WTC11 (cell line): ENCODE measurements at regions not wholly inside any gene's neighbourhood (a gene's known extent, or its start where the extent isn't known, plus 50 kb on each side); places are given as distances from the start of the nearest gene placed in this dataset.

Source experiments
- ATAC-seq: fragments of 200-7000 bp; cut with Tn5 transposase; 2 replicates; pipeline ENCODE4 v1.10.0; 2021; ENCODE audit warnings: mild to moderate bottlenecking, moderate library complexity
- CTCF ChIA-PET: fragments of 300-600 bp; sonication (Branson Sonifier 250); formaldehyde crosslinking; loops from one replicate; lab custom pipeline; 2021; ENCODE audit warnings: antibody characterized with exemption; lab: Charles Lee
- POLR2A ChIA-PET: fragments of 350-600 bp; sonication (Branson Sonifier 250); formaldehyde crosslinking; loops from one replicate; lab custom pipeline; 2021; ENCODE audit warnings: antibody characterized with exemption; lab: Charles Lee
- DNase-seq: peaks from one replicate; pipeline ENCODE4 v3.0.0; 2021; ENCODE audit warnings: low spot score
- H3K27ac Mint-ChIP-seq: 2 replicates; pipeline ENCODE4 v1.8.0; 2021; ENCODE audit warnings: mixed read lengths
- H3K27me3 Mint-ChIP-seq: 2 replicates; pipeline ENCODE4 v1.8.0; 2021; ENCODE audit warnings: low read depth, mild to moderate bottlenecking, moderate library complexity, mixed read lengths
- H3K36me3 Mint-ChIP-seq: 2 replicates; pipeline ENCODE4 v1.8.0; 2021; ENCODE audit warnings: mixed read lengths
- H3K4me1 Mint-ChIP-seq: 2 replicates; pipeline ENCODE4 v1.8.0; 2022; ENCODE audit warnings: mixed read lengths
- H3K4me3 Mint-ChIP-seq: 2 replicates; pipeline ENCODE4 v1.8.0; 2021; ENCODE audit warnings: mild to moderate bottlenecking, moderate library complexity, mixed read lengths
- H3K9me3 Mint-ChIP-seq: 2 replicates; pipeline ENCODE4 v1.8.0; 2021; ENCODE audit warnings: mixed read lengths
- ATF1 ChIP-seq: sonication (generic); formaldehyde crosslinking; IDR thresholded peaks from 2 replicates; pipeline ENCODE4 v1.8.1; 2023; ENCODE audit warnings: mild to moderate bottlenecking, moderate library complexity, missing genetic modification reagents
- CBFB ChIP-seq: sonication (generic); formaldehyde crosslinking; IDR thresholded peaks from 2 replicates; pipeline ENCODE4 v1.8.1; 2022; ENCODE audit warnings: mild to moderate bottlenecking, low read depth, missing genetic modification reagents
- CREB1 ChIP-seq: sonication (generic); formaldehyde crosslinking; IDR thresholded peaks from 2 replicates; pipeline ENCODE4 v1.8.0; 2023; ENCODE audit warnings: mild to moderate bottlenecking, missing genetic modification reagents
- CREM ChIP-seq: sonication (generic); formaldehyde crosslinking; IDR thresholded peaks from 2 replicates; pipeline ENCODE4 v1.8.1; 2022; ENCODE audit warnings: mild to moderate bottlenecking, missing genetic modification reagents, moderate library complexity
- E2F1 ChIP-seq: sonication (generic); formaldehyde crosslinking; IDR thresholded peaks from 2 replicates; pipeline ENCODE4 v1.8.0; 2022; ENCODE audit warnings: mild to moderate bottlenecking, missing genetic modification reagents
- ELF4 ChIP-seq: sonication (generic); formaldehyde crosslinking; IDR thresholded peaks from 2 replicates; pipeline ENCODE4 v1.8.1; 2022; ENCODE audit warnings: low read depth, mild to moderate bottlenecking, moderate library complexity, missing genetic modification reagents
- EMX1 ChIP-seq: fragments of 250-450 bp; sonication (Bioruptor Pico); IDR thresholded peaks from 2 replicates; pipeline ENCODE4 v1.8.0; 2021; ENCODE audit warnings: mild to moderate bottlenecking
- MXD4 ChIP-seq: fragments of 250-450 bp; sonication (Bioruptor Pico); IDR thresholded peaks from 2 replicates; pipeline ENCODE4 v1.8.0; 2021; ENCODE audit warnings: mild to moderate bottlenecking, moderate library complexity, borderline replicate concordance
- NFE2L1 ChIP-seq: sonication (generic); formaldehyde crosslinking; IDR thresholded peaks from 2 replicates; pipeline ENCODE4 v1.8.1; 2023; ENCODE audit warnings: missing genetic modification reagents
- PREB ChIP-seq: sonication (generic); formaldehyde crosslinking; IDR thresholded peaks from 2 replicates; pipeline ENCODE4 v1.8.1; 2022; ENCODE audit warnings: mild to moderate bottlenecking, missing genetic modification reagents, moderate library complexity, borderline replicate concordance
- RORB ChIP-seq: fragments of 250-450 bp; sonication (Bioruptor Pico); IDR thresholded peaks from 2 replicates; pipeline ENCODE4 v1.9.0; 2021; ENCODE audit warnings: mild to moderate bottlenecking
- TP53 ChIP-seq: sonication (generic); formaldehyde crosslinking; IDR thresholded peaks from 2 replicates; pipeline ENCODE4 v1.8.1; 2023; ENCODE audit warnings: mild to moderate bottlenecking, missing genetic modification reagents
- ZBTB21 ChIP-seq: sonication (generic); formaldehyde crosslinking; IDR thresholded peaks from 2 replicates; pipeline ENCODE4 v1.8.1; 2023; ENCODE audit warnings: mild to moderate bottlenecking, missing genetic modification reagents, borderline replicate concordance
- TF ChIP-seq, protein P1 (sequence below): sonication (generic); formaldehyde crosslinking; IDR thresholded peaks from 2 replicates; pipeline ENCODE4 v1.8.0; 2022; ENCODE audit warnings: mild to moderate bottlenecking, missing genetic modification reagents
- TF ChIP-seq, protein P2 (sequence below): sonication (generic); formaldehyde crosslinking; conservative IDR thresholded peaks from 2 replicates; pipeline ENCODE4 v1.8.1; 2022; ENCODE audit warnings: mild to moderate bottlenecking, missing genetic modification reagents
- TF ChIP-seq, protein P3 (sequence below): sonication (generic); formaldehyde crosslinking; IDR thresholded peaks from 2 replicates; pipeline ENCODE4 v1.8.1; 2023; ENCODE audit warnings: mild to moderate bottlenecking, missing genetic modification reagents, moderate library complexity

GRCh38 chr4:96566755-96567154, 726.9 kb downstream of the PDHA2 start (continued):
- no peak for TF ChIP-seq E2F1 (CRISPR knock-in tag)
- no peak for TF ChIP-seq ZBTB21
- TF ChIP-seq CREB1 (CRISPR knock-in tag): no peak
- TF ChIP-seq TP53 (CRISPR knock-in tag): no peak
- TF ChIP-seq NFE2L1: no peak
- TF ChIP-seq RORB (CRISPR knock-in tag): no peak
- no peak for TF ChIP-seq PREB (CRISPR knock-in tag)
- TF ChIP-seq, all 79 proteins: peak for 0

- DNase-seq: no peak
- H3K9me3 Mint-ChIP-seq: peaks cover 11% of the 10 kb centered on the region
- no peaks in the 10 kb centered on the region for H3K4me1 Mint-ChIP-seq
- H3K27me3 Mint-ChIP-seq: no peaks in the 10 kb centered on the region
- H3K4me3 Mint-ChIP-seq: no peak overlapping the region
- TF ChIP-seq NFE2L1: no peak
- TF ChIP-seq ATF1 (CRISPR knock-in tag): no peak
- ChIA-PET CTCF (no interaction called here), POLR2A (no interaction called here)
- H3K36me3 Mint-ChIP-seq: no peaks in the 10 kb centered on the region
- no peak for ATAC-seq
- no peak overlapping the region for H3K27ac Mint-ChIP-seq
Observed at GRCh38 chr4:96585304-96585703, 745.4 kb downstream of the PDHA2 start.

DNA sequence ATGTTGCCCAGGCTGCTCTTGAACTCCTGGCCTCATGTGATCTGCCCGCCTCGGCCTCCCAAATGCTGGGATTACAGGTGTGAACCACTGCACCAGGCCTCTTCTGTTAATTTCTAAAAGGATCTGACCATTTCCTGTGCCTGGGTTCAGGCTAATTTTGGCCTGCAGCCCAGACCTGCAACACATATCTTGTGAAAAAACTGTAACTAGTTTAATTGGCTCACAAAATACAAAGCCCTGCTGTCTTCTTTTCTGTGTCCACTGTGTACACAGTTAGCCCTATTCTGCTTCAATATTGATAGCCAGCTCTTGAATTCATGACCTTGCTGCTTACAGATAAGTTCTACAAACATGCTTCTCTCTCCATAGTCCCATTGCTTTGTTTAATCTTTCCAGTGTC, 753.5 kb downstream of the PDHA2 start:
- H3K9me3 Mint-ChIP-seq: peaks cover 10% of the 10 kb centered on the region
- H3K27me3 Mint-ChIP-seq: no peaks in the 10 kb centered on the region
- ChIA-PET CTCF (no interaction called here), POLR2A (no interaction called here)
- DNase-seq: no peak
- H3K4me3 Mint-ChIP-seq: no peak overlapping the region
- no peak for ATAC-seq
- no peak for TF ChIP-seq CREM (CRISPR knock-in tag)
- peaks cover 9% of the 10 kb centered on the region for H3K4me1 Mint-ChIP-seq
- peak overlapping the region; percentile 81; the same call in 1 of the 2 replicates for H3K27ac Mint-ChIP-seq
- H3K36me3 Mint-ChIP-seq: no peaks in the 10 kb centered on the region

DNA sequence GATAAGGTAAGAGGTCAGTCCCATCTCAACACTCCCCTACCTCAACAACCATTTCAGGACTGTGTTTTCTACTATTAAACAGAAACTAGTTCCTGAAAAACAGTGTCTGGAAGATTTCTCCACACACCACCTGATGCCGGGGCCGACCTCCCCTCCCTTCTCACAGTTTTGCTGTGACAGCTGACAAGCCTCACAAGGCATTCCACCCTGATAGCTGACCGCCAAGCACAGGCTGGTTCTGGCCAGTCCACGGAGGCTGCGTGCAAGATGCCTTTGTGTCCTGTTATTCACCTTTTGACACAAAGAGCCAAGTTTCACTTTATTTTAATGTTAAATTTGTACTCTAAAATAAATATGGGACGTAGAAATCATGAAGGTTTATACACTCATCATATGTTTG, 758.6 kb downstream of the PDHA2 start:
- TF ChIP-seq CBFB (CRISPR knock-in tag) (no peak), ELF4 (CRISPR knock-in tag) (no peak), MXD4 (CRISPR knock-in tag) (no peak)
- TF ChIP-seq, protein P1, sequence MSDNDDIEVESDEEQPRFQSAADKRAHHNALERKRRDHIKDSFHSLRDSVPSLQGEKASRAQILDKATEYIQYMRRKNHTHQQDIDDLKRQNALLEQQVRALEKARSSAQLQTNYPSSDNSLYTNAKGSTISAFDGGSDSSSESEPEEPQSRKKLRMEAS: no peak
- TF ChIP-seq, protein P2, sequence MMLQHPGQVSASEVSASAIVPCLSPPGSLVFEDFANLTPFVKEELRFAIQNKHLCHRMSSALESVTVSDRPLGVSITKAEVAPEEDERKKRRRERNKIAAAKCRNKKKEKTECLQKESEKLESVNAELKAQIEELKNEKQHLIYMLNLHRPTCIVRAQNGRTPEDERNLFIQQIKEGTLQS (CRISPR knock-in tag): no peak
- TF ChIP-seq, all 79 proteins: peak for 0
- POLR2A ChIA-PET: no interaction called here
- CTCF ChIA-PET: no interaction called here
- no peaks in the 10 kb centered on the region for H3K9me3 Mint-ChIP-seq
- ATAC-seq: peak; percentile 55
- no peak overlapping the region for H3K4me3 Mint-ChIP-seq
- no peaks in the 10 kb centered on the region for H3K36me3 Mint-ChIP-seq
- peaks cover 24% of the 10 kb centered on the region for H3K4me1 Mint-ChIP-seq
- H3K27ac Mint-ChIP-seq: no peak overlapping the region
- DNase-seq: peak; percentile 22
- H3K27me3 Mint-ChIP-seq: no peaks in the 10 kb centered on the region

DNA sequence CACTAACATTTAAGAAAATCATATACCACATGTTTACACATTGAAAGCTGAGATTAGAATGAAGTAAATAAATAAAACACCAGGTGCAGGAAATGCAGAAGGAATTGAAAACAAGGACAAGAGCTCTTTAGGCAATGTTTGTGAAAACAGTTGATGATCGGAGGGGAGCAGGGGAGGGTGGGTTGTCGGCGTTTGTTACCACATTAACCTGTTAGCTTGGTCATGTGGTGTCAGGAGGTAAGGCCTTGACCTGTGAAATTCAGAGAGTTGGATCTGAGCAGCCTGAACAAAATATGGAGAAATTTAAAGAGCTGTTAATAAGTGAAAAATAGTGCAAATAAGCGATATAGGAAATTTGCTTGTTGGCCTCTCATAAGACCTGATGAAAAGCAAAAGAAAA, 759.9 kb downstream of the PDHA2 start:
- POLR2A ChIA-PET: no interaction called here
- no peak for TF ChIP-seq EMX1 (CRISPR knock-in tag)
- TF ChIP-seq, protein P3, sequence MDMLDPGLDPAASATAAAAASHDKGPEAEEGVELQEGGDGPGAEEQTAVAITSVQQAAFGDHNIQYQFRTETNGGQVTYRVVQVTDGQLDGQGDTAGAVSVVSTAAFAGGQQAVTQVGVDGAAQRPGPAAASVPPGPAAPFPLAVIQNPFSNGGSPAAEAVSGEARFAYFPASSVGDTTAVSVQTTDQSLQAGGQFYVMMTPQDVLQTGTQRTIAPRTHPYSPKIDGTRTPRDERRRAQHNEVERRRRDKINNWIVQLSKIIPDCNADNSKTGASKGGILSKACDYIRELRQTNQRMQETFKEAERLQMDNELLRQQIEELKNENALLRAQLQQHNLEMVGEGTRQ: peak; percentile 34; the same call in 1 of the 2 replicates
- Mint-ChIP-seq H3K27ac (no peak overlapping the region), H3K36me3 (no peaks in the 10 kb centered on the region), H3K27me3 (no peaks in the 10 kb centered on the region), H3K4me3 (no peak overlapping the region), H3K9me3 (no peaks in the 10 kb centered on the region), H3K4me1 (peaks cover 19% of the 10 kb centered on the region)
- DNase-seq (no peak), ATAC-seq (peak; percentile 72)
- CTCF ChIA-PET: no interaction called here
